Esophagus squamous epithelium (tissue), 5 donors: ENCODE measurements at regions not wholly inside any gene's neighbourhood (a gene's known extent, or its start where the extent isn't known, plus 50 kb on each side); places are given as distances from the start of the nearest gene placed in this dataset.

Experiments
- DNase-seq: peaks from one replicate; lab custom pipeline; 2025; lab: John Stamatoyannopoulos, UW
- H3K27ac ChIP-seq, 4 donors: fragments of 200-600 bp; sonication (generic); one replicate each; pipeline ENCODE4 v1.5.1; 2016 to 2019; ENCODE audit warnings: mild to moderate bottlenecking in 1 of 4
- H3K27me3 ChIP-seq, 4 donors: fragments of 200-600 bp; sonication (generic); 1 replicate in 3 of 4; 2 replicates in 1 of 4; pipeline versions ENCODE4 v1.5.1 to v1.6.0; 2017 to 2021; ENCODE audit warnings: antibody characterized with exemption in 1 of 4
- H3K36me3 ChIP-seq, 3 donors: fragments of 200-600 bp; sonication (generic); one replicate each; pipeline ENCODE4 v1.5.1; 2016 to 2019
- H3K4me1 ChIP-seq, 3 donors: fragments of 200-600 bp; sonication (generic); one replicate each; pipeline ENCODE4 v1.5.1; 2017 to 2019
- H3K4me3 ChIP-seq, 4 donors: fragments of 200-600 bp; sonication (generic); 1 replicate in 3 of 4; 2 replicates in 1 of 4; pipeline ENCODE4 v1.5.1; 2016 to 2019; ENCODE audit warnings: mild to moderate bottlenecking in 2 of 4, moderate library complexity in 1 of 4
- H3K9me3 ChIP-seq, 3 donors: fragments of 200-600 bp; sonication (generic); one replicate each; pipeline ENCODE4 v1.5.1; 2016 to 2019
- POLR2A ChIP-seq, 4 donors: fragments of 450-650 bp; IDR thresholded peaks; one replicate each; pipeline ENCODE4 v1.6.1; 2017; ENCODE audit warnings: antibody characterized with exemption in 4 of 4, mild to moderate bottlenecking in 4 of 4, moderate library complexity in 3 of 4
- WGBS, 2 donors: methylation state at CpG; one replicate each; pipeline ENCODE4 v1.1.5; 2018; 5-methylcytosine and 5-hydroxymethylcytosine counted together
- intact Hi-C: fragments of 100-400 bp; cut with DNase I; formaldehyde crosslinking; loops from one replicate; pipeline ENCODE4 v1.15.0; 2022
- TF ChIP-seq, protein P1 (sequence below), 6 experiments: fragments of 450-650 bp in 4 of 6; fragments of 200-600 bp in 2 of 6; sonication (generic) in 2 of 6; IDR thresholded peaks; one replicate each; pipeline ENCODE4 v1.5.1; 2016 to 2019; ENCODE audit warnings: antibody characterized with exemption in 6 of 6, mild to moderate bottlenecking in 4 of 6, moderate library complexity in 4 of 6
- donor health status: DM: yes; HTN: yes; CAD: no.

DNA sequence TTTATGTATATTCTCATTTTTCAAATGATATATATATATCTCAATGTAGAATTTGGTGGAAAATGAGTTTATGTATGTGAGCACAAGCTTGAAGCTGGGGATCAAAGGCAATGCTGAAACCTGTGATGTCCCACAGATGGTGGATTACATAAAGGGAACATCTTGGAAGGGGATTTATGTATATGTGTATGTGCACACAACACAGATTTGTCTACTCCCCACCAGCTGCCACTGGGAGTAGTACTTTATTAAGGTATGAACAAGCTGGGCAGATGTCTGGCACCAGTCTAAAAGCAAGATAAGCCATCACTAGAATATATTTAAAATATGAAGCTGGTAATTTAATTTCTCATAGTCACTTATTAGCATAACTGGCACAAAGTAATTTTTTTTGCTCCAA, 895.6 kb downstream of the SLC6A15 start:
- intact Hi-C loops: no loop called here
- DNase-seq: no peak
- H3K36me3 ChIP-seq: no peaks in the 10 kb centered on the region
- H3K27me3 ChIP-seq: no peaks in the 10 kb centered on the region
- no peak for TF ChIP-seq POLR2A (IDR thresholded peaks at IDR 0.05)
- TF ChIP-seq, protein P1, sequence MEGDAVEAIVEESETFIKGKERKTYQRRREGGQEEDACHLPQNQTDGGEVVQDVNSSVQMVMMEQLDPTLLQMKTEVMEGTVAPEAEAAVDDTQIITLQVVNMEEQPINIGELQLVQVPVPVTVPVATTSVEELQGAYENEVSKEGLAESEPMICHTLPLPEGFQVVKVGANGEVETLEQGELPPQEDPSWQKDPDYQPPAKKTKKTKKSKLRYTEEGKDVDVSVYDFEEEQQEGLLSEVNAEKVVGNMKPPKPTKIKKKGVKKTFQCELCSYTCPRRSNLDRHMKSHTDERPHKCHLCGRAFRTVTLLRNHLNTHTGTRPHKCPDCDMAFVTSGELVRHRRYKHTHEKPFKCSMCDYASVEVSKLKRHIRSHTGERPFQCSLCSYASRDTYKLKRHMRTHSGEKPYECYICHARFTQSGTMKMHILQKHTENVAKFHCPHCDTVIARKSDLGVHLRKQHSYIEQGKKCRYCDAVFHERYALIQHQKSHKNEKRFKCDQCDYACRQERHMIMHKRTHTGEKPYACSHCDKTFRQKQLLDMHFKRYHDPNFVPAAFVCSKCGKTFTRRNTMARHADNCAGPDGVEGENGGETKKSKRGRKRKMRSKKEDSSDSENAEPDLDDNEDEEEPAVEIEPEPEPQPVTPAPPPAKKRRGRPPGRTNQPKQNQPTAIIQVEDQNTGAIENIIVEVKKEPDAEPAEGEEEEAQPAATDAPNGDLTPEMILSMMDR (IDR thresholded peaks at IDR 0.05): no peak
- no peak overlapping the region for H3K4me3 ChIP-seq
- H3K4me1 ChIP-seq: no peaks in the 10 kb centered on the region
- no peak overlapping the region for H3K27ac ChIP-seq
- peaks cover 0 to 7% (median 0%) of the 10 kb centered on the region in 3 donors for H3K9me3 ChIP-seq

DNA sequence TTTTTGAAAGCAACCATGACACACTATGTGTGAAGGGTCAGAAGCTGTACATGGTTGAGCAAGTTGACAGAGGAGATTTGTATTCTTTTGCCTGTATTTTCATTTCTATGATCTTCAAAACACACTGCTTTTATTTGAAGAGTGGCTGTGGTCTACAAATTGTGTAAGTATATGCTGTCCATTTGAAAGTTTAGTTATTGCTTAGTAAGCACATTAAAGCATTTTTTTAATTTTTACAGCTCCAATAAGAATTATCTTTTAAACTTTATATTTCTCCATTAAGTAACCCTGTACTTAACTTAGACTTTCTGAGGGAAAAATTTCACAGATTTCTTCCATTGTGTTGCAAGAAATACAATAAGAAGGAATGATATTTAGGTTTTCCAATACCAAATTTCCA, 915.2 kb downstream of the SLC6A15 start:
- Histone ChIP-seq H3K27ac (no peak overlapping the region), H3K9me3 (no peaks in the 10 kb centered on the region), H3K27me3 (no peaks in the 10 kb centered on the region), H3K36me3 (no peaks in the 10 kb centered on the region), H3K4me3 (no peak overlapping the region), H3K4me1 (no peaks in the 10 kb centered on the region)
- DNase-seq: no peak
- TF ChIP-seq, protein P1 (IDR thresholded peaks at IDR 0.05): no peak
- no peak for TF ChIP-seq POLR2A (IDR thresholded peaks at IDR 0.05)
- intact Hi-C loops: no loop called here

DNA sequence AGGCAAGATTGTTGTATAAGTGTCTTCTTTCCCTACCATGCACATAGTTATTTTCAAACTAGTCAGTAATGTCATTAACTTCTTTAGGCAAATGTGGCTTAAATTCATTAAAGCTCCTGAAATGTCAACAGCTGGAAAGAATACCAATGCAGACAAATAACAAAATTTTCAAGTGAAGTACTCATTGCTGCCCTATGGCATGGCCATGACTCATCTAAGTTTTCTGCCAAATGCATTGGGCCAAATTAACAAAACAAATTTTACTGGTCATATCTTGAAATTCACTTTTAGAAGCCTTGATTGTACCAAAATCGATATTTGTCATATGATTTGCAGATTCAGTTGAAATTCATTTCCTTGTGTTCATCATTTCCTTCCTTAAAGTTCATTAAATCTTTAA, 915.9 kb downstream of the SLC6A15 start:
- no peaks in the 10 kb centered on the region for H3K27me3 ChIP-seq
- TF ChIP-seq, protein P1 (IDR thresholded peaks at IDR 0.05): no peak
- no peak for TF ChIP-seq POLR2A (IDR thresholded peaks at IDR 0.05)
- no peaks in the 10 kb centered on the region for H3K9me3 ChIP-seq
- no peak overlapping the region for H3K4me3 ChIP-seq
- intact Hi-C loops: no loop called here
- H3K4me1 ChIP-seq: no peaks in the 10 kb centered on the region
- H3K36me3 ChIP-seq: no peaks in the 10 kb centered on the region
- no peak overlapping the region for H3K27ac ChIP-seq
- no peak for DNase-seq
- 73 to 75% methylated on average over 1 of the region's 1 CpG for WGBS, 2 donors

DNA sequence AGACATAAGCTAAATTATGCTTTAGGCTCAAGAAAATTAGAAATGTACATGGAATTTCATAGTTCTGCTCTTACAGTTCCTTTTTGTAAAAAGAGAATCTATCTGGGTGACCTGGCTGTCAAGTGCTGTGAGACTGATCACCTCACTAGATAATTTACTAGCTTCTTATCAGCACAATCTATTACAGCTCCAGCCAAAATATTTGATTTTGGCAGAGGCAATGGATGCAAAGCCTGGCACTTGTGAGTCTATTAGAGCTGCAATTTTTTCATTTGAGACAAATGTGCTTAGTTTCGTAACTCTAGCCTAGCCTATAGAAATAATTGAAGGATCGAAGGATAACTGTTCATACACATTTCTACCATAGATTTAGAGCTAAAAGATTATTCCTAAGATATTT, 927.5 kb downstream of the SLC6A15 start:
- no peak overlapping the region for H3K27ac ChIP-seq
- no peak for DNase-seq
- H3K4me1 ChIP-seq: no peaks in the 10 kb centered on the region
- no peaks in the 10 kb centered on the region for H3K36me3 ChIP-seq
- no peaks in the 10 kb centered on the region for H3K27me3 ChIP-seq
- 73 to 74% methylated on average over 2 of the region's 2 CpGs for WGBS, 2 donors
- no peak overlapping the region for H3K4me3 ChIP-seq
- no peak for TF ChIP-seq POLR2A (IDR thresholded peaks at IDR 0.05)
- TF ChIP-seq, protein P1 (IDR thresholded peaks at IDR 0.05): no peak
- intact Hi-C loops: no loop called here
- no peaks in the 10 kb centered on the region for H3K9me3 ChIP-seq

DNA sequence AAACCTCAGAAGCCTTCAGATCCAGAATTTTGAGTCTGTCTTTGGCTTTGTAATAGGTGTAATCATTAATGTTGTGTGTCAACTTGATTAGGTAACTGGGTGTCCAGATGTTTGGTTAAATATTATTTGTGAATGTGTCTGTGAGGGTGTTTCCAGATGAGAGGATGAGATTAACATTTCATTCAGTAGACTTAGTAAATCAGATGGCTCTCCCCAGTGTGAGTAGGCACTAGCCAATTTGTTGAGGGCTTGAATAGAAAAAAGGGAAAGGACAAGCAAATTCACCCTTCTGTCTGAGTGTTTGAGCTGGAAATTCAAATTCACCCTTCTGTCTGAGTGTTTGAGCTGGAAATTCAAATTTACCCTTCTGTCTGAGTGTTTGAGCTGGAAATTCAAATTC, 932.2 kb downstream of the SLC6A15 start:
- Histone ChIP-seq H3K4me1 (no peaks in the 10 kb centered on the region), H3K36me3 (no peaks in the 10 kb centered on the region), H3K27me3 (no peaks in the 10 kb centered on the region), H3K4me3 (no peak overlapping the region), H3K27ac (no peak overlapping the region), H3K9me3 (no peaks in the 10 kb centered on the region)
- TF ChIP-seq, protein P1 (IDR thresholded peaks at IDR 0.05): no peak
- no peak for TF ChIP-seq POLR2A (IDR thresholded peaks at IDR 0.05)
- DNase-seq: no peak
- intact Hi-C loops: no loop called here
